GM18505 (cell line): ENCODE measurements at regions not wholly inside any gene's neighbourhood (a gene's known extent, or its start where the extent isn't known, plus 50 kb on each side); places are given as distances from the start of the nearest gene placed in this dataset.

Experiments
- ATAC-seq: cut with Tn5 transposase; IDR thresholded peaks from one replicate; pipeline ENCODE4 v1.9.1; 2021; ENCODE audit not compliant: unreplicated experiment
- POLR2A ChIP-seq: IDR thresholded peaks from 4 replicates; pipeline ENCODE4 v1.6.1; 2011; ENCODE audit warnings: borderline replicate concordance; ENCODE audit not compliant: insufficient read depth, insufficient read length; ENCODE audit errors: extremely low read depth

DNA sequence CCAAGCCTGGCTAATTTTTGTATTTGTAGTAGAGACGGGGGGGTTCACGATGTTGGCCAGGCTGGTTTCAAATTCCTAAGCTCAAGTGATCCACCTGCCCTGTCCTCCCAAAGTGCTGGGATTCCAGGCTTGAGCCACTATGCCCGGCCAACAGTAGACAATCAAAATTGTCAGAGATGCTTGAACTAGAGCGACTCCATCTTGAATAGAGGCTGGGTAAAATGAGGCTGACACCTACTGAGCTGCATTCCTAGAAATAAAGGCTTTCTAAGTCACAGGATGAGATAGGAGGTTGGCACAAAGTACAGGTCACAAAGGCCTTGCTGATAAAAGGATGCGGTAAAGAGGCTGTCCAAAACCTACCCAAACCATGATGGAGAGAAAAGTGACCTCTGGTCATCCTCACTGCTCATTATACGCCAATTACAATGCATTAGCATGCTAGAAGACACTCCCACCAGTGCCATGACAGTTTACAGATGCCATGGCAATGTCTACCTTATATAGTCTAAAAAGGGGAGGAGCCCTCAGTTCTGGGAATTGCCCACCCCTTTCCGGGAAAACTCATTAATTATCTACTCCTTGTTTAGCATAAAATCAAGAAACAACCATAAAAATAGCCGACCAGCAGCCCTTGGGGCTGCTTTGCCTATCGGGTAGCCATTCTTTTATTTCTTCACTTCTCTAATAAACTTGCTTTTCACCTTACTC is 134.5 kb downstream of the BAMBI start:
- TF ChIP-seq POLR2A, result no peak
- no peak for ATAC-seq

DNA sequence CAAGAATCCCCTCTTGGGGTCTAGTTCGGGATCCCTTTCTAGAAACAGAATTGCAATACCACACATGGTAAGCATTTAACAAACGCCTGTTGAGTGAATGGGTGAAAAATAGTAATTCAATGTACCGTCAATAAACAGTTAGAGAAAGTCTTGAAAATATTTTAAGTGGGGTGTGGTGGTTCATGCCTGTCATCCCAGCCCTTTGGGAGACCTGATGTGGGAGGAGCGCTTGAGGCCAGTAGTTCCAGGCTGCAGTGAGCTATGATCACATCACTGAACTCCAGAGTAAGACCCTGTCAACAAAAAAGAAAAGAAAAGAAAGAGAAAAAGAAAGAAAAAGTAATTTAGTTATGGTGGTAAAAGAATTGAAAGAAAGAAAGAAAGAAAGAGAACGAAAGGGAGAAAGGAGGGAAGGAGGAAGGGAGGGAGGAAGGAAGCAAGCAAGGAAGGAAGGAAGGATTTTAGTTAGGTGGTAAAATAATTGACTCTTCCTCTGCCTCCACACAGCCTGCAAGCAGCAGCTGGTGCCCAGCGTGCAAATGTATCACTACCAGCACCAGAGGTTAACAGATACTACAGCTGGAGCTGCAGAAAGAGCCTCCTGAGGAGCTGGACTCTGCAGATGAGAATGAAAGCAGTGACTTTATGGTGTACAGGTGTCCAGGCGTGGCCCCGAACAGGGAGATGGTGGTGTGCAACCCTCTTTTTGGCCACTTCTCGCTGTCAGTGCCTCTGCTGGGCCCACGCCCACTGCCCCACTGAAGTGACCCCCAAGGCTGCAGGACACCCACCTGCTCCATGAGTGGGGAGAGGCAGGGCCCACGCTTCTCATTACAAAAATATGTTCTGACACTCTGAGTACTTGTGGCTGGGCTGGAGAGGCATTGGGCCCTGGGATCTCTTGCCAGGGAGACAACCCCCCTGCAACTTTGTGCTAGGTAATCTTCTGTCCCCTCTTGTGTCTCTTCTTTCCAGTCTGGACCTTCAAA is 135.4 kb downstream of the BAMBI start:
- no peak for TF ChIP-seq POLR2A
- no peak for ATAC-seq

- TF ChIP-seq POLR2A, result no peak
- ATAC-seq, result no peak
Observed at GRCh38 chr10:28815681-28816080, 138.4 kb downstream of the BAMBI start.

DNA sequence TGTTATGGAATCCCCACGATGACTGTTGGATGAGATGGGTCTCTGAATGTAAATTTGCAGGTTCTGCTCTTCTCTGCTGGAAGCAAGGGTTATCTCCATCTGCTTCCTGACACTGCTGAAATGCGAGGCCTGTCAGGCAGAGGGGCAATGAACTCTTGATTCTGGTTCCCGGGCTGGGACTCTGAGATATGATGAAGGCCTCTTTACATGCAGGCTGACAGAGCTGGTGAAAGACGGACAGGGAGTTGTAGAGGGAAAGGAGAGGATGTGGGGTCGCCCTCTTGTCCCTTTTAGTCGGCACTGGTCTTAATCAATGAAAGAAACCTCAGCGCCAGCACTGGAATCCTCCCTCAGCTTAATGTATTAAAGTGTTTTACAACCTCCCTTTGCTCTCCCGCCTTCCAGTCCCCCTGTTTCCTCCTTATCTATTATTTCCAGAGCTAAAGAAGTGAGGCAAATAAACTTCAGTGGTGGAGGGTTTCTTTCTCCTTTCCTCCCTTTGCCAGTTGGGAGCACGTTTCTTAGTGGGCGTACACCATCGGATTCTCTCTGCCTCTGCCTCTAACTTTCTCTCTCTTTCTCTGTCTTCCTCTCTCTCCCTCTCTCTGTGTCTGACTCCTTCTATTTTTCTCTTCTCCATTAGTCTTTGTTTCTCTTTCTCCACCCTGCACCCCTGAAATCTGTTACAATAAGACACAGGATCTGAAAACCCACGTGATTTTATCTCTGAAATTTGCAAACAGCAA is 145.6 kb downstream of the BAMBI start:
- no peak for ATAC-seq

DNA sequence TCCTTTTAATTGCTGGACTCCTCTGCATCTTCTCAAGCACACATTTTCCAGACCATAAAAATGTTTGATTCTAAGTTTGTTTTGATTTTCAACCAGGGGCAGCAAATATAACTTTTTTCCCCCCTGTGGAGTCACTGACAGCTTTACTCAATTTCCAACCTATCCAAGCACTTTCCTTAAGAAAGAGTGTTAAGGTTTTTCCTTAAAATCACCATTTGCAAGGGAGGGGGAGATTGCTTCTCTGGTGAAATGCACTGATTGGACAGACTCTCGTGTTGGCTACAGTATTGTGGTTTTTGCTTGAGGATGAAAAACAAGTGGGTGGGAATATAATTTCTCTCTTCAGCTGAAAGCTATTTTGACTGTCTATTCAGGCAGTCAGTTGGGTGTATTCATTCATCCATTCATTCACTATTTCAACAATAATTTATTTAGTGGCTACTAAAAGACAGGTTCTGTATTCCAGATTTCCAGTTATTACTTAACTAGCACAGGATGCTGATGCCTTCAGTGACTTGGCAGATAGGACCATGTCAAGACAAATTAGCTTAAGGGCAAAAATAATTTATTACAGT is 146.3 kb downstream of the BAMBI start:
- TF ChIP-seq POLR2A, result no peak
- ATAC-seq, result no peak

More for the DNA sequence above, 145.6 kb downstream of the BAMBI start:
- TF ChIP-seq POLR2A, result no peak

DNA sequence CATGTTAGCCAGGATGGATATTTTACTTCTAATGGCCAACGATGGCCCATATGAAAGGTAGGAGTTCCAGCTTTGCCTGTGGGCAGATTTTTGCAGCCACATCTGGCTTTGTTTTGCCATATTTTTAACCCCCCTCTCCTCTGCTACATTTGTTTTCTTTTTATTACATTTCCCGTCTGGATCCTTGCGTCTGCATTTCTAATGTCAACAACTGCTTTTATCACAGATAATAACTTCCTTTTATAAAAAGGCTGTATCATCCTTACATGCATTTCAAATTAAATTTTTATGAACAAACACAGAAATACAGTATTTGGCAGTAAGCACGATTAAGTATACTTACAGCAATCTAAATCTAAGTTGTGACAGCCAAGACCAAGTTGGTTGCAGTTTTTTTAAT is 156.0 kb downstream of the BAMBI start:
- no peak for TF ChIP-seq POLR2A
- no peak for ATAC-seq

DNA sequence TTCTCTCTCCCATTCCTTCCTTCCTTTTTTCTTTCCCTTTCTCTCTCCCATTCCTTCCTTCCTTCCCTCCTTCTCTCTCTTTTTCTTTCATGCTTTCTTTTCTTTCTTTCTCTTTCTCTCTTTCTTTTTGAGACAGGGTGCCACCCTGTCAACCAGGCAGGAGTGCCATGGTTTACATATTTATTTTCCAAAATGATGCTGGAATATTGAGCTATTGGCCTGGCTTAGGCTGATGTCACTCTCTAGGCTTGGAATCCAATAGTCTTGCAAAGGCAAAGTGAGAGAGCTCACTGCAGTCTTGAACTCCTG is 159.1 kb downstream of the BAMBI start:
- no peak for TF ChIP-seq POLR2A
- no peak for ATAC-seq

- no peak for TF ChIP-seq POLR2A
Observed at GRCh38 chr10:28837613-28838390, 160.5 kb downstream of the BAMBI start.

DNA sequence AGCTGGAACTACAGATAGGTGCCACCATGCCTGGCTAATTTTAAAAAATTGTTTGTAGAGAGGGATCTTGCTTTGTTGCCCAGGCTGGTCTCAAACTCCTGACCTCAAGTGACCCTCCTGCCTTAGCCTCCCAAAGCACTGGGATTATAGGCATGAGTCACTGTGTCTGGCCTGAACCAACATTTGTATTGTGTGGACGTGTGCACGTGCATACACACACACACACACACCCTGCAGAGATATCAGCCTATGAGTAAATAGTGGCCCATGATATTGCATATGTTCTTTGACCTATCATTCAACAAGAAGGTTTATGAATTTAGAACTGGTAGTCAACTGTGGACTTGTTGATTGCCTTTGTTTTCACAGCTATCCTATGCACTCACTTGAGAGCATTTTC is 161.6 kb downstream of the BAMBI start:
- ATAC-seq, result no peak
- TF ChIP-seq POLR2A, result no peak

More at GRCh38 chr10:28837613-28838390, 160.5 kb downstream of the BAMBI start:
- no peak for ATAC-seq

DNA sequence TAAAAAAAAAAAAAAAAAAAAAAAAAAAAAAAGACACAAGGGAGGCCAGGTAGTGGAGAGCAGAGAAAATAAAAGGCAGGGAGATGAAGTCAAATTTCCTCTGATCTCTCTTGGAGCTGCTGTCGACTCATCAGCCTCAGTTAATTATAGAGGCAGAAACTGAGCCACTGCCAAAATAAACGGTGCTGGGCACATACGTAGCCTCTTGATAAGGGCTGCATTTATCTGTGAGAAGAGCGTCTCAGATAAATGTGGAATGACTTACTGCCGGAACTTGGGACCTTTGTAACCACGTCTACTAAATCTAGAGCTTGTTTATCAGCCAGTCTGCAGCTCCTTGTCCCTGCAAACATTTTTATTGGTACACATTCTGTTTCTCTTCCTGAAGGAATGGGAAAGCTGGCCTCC is 162.3 kb downstream of the BAMBI start:
- TF ChIP-seq POLR2A, result no peak
- ATAC-seq, result no peak

DNA sequence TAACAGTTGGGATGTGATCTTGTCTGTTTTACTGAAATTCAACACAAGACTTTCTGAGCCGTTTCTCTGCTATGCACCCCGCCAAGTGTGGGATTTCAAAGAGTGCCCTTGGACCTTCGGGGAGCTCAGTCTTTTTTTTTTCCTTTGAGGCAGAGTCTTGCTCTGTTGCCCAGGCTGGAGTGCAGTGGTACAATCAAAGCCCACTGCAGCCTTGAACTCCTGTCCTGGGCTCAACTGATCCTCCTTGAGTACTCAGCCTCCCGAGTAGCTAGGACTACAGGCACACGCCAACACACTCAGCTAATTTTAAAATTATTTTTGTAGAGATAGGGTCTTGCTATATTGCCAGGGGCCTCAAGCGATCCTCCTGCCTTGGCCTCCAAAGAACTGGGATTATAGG is 162.9 kb downstream of the BAMBI start:
- no peak for ATAC-seq
- TF ChIP-seq POLR2A, result no peak

- no peak for ATAC-seq
- TF ChIP-seq POLR2A, result no peak
Observed at GRCh38 chr10:28840971-28841370, 163.7 kb downstream of the BAMBI start.

GRCh38 chr10:28841625-28842024 is 164.3 kb downstream of the BAMBI start:
- no peak for TF ChIP-seq POLR2A
- ATAC-seq, result no peak

GRCh38 chr10:28842321-28842720 is 165.0 kb downstream of the BAMBI start:
- no peak for ATAC-seq
- no peak for TF ChIP-seq POLR2A
